GM11168 (cell line): ENCODE measurements at regions not wholly inside any gene's neighbourhood (a gene's known extent, or its start where the extent isn't known, plus 50 kb on each side); places are given as distances from the start of the nearest gene placed in this dataset.
"Not testable (repeated sequence)": the region's sequence is repeated elsewhere in the genome, so short reads cannot be mapped to it uniquely, and the experiment has no call there.

ENCODE experiments used
- in situ Hi-C: fragments of 300-500 bp; cut with MboI; formaldehyde crosslinking; loops from one replicate; pipeline ENCODE4 v1.12.0; 2022; ENCODE audit warnings: low sequenced_read_pairs; ENCODE audit not compliant: unreplicated experiment

DNA sequence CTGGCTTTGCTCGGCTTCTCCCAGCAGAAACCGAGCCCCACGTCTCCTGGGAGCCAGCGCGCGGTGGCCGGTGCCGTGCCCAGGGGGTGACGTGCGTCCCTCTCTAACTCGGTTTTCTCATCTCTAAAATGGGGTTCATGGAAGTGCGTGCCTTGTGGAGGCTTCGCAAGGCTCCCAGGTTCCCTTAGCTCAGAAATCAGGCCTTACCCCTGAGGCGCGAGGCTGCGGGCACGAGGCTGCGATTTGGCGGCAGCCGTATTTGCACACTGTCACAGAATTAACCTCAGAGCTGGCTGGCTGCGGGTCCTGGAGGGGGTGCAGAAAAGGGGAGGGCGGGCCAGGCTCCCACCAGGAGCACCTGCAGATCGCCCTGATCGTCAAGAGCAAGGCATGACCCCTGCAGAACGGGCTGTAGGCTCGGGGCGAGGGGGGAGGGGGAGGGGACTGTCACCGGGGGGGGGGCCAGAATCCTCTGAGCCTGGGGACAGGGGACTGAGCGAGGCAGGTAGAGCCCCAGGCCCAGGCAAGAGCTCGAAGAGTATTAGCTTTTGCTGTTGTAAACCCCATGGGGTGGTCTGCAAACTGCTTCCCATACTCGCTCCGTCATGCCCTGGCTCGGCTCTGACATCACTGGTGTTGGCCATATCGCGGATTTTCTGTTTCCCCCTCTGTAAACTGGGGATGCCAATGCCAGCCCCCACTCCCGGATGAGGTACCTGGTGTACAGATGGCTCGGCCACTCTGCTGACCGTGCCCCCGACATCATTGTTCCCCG, 62.2 kb downstream of the CCNE1 start:
- in situ Hi-C loops, result loop anchor here (5.0 to 10.0 kb wide), 2 partner anchors 109 to 142 kb away; no protein-coding TSS in a partner anchor

DNA sequence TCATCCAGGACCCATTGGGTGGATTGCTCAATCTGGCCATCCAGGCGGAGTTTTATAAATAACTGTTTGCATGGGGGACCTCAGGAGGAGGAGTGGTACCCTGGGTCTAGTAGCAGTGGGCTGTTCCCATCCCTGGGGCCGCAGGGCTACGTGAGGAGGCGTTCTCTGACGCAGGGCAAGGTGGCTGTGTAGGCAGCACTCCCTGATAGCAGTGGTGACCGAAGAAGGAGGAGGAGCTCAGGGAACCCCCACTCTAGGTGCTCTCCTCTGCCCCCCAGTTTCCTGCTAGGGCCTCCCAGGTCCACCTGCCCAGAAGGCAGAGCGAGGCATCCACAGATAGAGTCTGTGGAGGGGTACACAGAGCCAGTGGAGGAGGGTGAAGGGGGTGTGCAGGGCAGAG, 64.1 kb downstream of the CCNE1 start:
- in situ Hi-C loops, result loop anchor here (10.0 kb wide), 1 partner anchor 111 kb away; no protein-coding TSS in a partner anchor

DNA sequence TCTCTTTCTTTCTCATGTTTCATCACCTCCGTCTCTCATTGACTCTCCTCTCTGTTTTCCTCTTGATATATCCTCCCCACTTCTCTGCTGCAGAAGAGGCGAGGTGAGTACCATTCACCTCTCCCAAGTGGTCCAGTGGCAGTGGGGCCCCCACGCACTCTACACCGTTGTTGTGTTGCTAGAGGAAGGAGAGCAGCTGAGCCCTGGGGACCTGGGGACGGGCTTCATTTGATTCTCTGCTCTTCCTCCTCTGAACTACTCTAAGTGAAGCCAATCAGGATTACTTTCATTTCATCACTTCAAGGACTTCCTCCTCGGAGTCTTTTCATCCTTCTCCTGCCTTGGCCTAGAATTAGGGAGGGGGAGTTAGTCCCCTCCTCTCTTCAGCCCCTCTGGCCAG, 64.6 kb downstream of the CCNE1 start:
- in situ Hi-C loops, result loop anchor here (10.0 kb wide), 1 partner anchor 112 kb away; no protein-coding TSS in a partner anchor

DNA sequence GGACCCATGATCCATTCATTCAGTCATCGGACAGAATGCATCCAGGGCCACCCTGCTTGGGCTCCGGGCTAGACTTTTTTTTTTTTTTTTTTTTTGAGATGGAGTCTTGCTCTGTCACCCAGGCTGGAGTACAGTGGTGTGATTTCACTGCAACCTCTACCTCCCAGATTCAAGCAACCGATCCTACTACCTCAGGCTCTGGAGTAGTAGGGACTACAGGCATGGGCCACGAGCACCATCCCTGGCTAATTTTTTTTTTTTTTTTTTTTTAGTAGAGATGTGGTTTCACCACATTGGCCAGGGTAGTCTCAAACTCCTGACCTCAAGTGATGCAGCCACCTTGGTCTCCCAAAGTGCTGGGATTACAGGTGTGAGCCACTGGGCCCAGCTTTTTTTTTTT, 65.1 kb downstream of the CCNE1 start:
- in situ Hi-C loops, result loop anchor here (10.0 kb wide), 1 partner anchor 112 kb away; no protein-coding TSS in a partner anchor

DNA sequence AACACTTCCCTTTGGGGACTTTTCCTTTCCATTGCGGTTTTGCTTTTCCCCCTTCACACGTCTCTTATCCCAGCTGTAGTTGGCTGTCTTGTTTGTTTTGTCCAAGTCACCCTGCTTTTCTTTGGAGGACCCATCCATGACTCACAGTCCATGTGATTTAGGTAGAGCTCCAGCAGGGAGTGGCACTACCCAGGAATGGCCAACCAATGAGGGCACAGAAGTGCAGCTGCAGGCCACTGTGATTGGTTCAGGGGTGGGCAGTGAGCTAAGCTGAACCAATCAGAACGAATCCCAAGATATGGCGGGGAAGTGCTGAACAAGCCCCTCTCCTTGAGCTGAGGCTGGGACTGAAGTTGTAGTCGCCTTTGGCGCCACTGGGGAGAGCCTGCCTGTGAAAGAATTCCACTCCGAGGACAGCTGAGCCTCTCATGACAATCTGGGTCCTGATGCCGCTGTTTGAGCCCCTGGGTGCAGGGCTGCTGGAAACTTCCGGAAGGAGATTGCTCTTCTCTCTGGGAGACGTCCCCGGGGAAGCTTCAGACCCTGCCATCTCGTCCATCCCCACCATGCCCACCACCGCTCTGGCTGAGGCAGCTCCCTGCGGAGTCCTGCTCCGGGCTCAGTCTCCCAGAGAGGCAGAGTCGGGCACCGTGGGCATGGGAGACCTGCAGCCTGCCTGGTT, 62.9 kb upstream of the URI1 start:
- in situ Hi-C loops, result loop anchor here (10.0 kb wide), 1 partner anchor 114 kb away; no protein-coding TSS in a partner anchor

DNA sequence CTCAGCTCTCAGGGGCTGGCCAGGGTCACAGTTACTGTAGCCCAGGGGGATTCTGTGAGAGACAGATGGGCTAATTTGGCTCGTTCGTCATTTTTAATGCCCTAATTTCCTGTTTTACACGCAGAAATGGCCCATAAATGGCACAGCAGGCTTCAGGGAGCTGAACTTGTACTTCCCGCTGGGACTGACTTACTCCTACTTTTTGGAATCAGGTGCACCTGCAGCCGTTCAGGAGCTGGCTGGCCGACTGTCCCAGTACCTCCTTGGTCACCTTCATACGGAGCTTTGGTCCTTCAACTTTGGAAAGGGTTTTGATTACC, 62.4 kb upstream of the URI1 start:
- in situ Hi-C loops, result loop anchor here (10.0 kb wide), 1 partner anchor 115 kb away; no protein-coding TSS in a partner anchor

DNA sequence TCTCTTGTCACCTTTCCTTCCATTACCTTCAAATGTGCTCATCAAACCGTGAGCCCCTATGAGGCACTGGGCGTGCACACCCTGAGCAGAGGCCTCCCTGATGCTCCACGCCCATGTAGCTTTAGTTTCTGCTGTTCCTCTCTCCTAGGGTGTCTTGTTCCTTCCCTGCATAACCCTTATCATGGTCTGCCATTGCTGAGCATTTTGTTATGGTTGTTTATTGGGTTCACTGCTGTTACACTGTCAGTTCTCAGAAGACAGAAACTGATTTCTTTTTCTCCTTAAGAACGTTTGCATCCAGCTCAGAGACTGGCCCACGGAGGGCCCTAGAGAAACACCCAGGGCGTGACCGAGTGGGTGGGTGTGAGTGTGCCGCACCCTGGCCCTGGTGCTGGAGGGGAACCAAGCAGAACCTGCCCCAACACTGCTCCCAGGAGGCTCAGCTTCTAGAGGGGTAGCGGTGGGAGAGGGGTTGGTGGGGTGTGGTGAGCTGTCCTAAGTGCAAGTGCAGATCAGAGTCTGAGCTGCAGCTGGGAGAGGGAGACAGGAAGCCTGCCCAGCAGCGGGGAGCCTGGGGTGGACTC, 61.4 kb upstream of the URI1 start:
- in situ Hi-C loops, result no loop called here

DNA sequence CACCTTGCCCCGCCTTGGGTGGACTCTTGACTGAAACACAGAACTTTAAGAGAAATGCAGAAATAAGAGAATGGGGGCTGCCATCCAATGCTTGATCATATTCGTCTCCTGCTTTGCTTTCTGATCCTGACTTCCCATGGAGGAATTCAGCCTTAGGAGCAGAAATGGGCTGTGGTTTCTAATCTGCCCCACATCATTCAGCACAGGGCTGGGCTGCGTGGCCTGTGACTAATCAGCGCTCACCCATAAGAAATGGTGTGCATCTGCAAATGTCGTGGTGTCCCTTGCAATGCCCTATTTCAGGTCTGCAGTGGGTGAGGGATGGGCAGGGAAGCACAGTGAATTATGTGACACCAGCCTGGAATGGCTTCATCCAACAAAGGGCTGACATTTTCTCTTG, 60.7 kb upstream of the URI1 start:
- in situ Hi-C loops, result no loop called here

DNA sequence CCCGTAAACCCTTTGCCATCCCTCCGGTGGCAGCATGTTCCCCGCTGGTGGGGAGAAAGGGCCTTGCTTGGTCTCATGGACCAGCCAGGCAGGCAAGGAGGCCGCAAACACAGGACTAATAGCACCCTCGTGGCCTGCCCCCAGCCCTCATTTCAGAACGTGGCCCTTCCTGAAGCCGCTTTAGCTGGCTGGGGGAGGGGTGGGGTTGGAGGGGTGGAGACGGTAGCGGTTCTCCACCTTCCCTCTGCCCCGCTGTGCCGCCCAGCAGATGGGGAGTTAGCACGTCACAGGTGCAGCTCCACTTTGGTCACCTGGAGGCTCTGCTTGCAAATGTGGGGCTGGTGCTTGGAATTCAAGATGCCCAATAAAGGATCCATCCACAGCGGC, 59.3 kb upstream of the URI1 start:
- in situ Hi-C loops, result no loop called here

DNA sequence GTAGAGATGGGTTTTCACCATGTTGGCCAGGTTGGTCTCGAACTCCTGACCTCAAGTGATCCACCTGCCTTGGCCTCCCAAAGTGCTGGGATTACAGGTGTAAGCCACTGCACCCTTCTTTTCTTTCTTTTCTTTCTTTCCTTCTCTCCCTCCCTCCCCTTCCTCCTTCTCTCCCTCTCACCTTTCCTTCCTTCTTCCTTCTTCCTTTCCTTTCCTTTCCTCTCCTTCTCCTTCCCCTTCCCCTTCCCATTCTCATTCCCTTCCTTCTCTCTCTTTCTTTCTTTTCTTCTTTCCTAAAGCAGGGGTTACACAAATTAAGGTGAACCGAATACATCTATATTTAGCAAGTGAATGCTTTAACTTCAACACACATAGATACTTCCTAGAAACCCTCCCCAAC, 58.0 kb upstream of the URI1 start:
- in situ Hi-C loops, result no loop called here

DNA sequence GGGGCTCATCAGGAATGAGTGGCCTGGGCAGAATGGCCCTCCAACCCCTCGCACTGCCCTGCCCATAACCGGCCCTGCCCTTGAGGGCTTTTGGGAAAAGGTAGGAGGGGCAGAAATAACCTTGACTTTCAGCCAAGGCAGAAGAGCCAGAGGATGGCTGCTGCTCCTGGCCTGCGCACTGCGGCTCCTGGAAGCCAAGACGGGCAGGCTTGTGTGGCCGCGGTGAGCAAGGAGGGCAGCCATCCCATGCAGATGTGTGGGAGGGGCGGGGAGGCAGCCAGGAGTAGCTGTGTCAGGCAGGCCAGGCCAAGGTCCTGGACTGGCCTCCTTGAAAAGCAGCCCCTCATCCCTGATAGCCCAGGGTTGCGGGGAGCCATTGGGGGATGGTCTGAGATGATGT, 57.6 kb upstream of the URI1 start:
- in situ Hi-C loops, result no loop called here

DNA sequence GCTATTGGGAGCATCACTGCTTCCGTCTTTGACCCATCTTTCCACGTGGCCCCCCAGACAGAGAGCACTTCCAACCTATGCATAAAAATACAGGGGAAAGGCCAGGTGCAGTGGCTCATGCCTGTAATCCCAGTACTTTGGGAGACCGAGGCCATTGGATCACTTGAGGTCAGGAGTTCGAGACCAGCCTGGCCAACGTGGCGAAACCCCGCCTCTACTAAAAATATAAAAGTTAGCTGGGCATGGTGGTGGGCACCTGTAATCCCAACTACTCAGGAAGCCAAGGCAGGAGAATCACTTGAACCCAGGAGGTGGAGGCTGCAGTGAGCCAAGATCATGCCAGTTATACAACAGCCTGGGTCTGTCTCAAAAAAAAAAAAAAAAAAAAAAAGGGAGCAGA, 55.9 kb upstream of the URI1 start:
- in situ Hi-C loops, result not testable (repeated sequence)

DNA sequence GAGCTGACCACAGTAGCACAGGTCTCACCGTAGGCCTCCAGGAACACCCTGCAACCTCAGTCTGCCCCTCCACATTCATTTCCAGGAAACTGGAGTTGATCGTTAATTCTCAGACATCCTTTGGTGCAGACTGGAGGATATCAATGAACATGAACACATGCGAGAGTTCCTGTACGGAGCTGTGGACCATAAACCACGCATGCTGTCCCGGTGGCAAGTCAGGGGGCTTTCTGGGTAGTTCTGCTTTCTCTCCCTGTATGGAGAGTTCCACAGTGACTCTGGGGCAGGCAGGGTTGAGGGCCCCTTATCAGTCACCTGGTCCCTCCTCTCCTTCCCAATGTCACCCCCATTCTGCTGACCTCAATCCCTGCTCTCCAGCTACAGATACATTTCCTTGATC, 55.5 kb upstream of the URI1 start:
- in situ Hi-C loops, result no loop called here

DNA sequence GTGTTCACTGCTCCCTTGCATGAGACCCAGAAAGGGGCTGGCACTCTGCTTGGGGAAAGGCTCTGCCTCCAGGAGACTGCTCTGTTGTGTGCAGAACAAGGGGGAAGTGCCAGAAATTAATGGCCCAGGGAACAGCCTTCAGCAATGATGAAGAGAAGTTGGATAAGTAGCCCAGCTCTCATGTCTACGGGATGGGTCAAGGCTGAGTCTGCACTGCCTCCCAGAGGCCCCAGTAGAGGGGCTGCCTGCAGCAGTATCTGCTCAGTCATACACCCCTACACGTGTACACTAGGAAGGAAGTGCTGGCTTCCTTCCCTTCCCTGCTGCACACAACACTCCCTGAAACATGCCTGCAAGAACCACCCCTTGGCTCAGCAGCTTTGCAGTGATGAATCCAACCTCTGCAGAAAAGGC, 54.6 kb upstream of the URI1 start:
- in situ Hi-C loops, result no loop called here

DNA sequence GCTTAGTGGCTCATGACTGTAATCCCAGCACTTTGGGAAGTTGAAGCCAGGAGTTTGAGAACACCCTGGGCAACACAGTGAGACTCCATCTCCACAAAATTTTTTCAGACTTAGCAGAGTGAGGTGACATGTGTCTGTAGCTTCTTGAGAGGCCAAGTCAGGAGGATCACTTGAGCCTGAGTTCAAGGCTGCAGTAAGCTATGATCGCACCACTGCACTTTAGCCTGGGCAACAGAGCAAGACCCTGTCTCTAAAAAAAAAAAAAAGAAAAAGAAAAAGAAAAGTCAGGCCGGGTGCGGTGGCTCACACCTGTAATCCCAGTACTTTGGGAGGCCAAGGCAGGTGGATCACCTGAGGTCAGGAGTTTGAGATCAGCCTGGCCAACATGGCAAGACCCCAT, 54.0 kb upstream of the URI1 start:
- in situ Hi-C loops, result not testable (repeated sequence)

DNA sequence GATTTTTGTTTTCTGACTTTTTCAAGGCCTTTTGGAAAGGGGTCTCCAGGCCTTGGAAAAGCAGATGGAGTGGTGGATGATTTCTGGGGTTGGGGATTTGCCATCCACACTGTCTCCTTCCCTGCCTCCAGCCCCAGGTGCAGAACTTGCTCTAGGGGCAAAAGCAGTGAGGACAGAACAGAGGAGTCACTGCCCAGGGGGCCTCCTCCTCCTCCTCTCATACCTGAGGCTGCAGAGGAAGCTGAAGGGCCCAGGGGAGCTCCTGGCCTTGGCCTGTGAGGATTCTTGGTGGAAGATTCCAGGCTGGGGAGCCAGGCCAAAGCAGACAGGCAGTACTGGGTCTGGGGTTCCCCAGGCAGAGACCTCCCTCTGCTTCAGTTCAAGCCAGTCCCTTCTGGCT, 52.3 kb upstream of the URI1 start:
- in situ Hi-C loops, result no loop called here

DNA sequence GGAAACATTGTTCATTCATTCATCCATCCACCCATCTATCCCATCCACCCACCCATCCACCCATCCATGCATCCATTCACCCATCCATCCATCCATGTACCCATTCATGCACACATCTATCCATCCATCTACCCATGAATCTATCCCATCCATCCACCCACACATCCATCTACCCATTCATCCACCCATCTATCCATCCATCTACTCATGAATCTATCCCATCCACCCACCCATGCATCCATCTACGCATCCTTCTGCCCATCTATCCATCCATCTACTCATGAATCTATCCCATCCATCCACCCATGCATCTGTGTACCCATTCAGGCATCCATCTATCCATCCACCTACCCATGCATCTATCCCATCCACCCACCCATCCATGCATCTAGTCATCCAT, 51.6 kb upstream of the URI1 start:
- in situ Hi-C loops, result no loop called here
